Common myeloid progenitor, CD34-positive (primary cell): ENCODE measurements at regions not wholly inside any gene's neighbourhood (a gene's known extent, or its start where the extent isn't known, plus 50 kb on each side); places are given as distances from the start of the nearest gene placed in this dataset.

Source experiments
- CTCF ChIA-PET: fragments of 350-600 bp; sonication (Branson Sonifier 250); formaldehyde crosslinking; loops from one replicate; lab custom pipeline; 2021; ENCODE audit warnings: antibody characterized with exemption; lab: Charles Lee
- POLR2A ChIA-PET: fragments of 350-600 bp; sonication (Branson Sonifier 250); formaldehyde crosslinking; loops from one replicate; lab custom pipeline; 2021; ENCODE audit warnings: antibody characterized with exemption; lab: Charles Lee
- DNase-seq, 3 donors: peaks; one replicate each; pipeline versions ENCODE4 v3.0.0 to v3.0.0-alpha.2; 2013
- H3K27ac ChIP-seq, 2 experiments: 1 replicate in 1 of 2; 2 replicates in 1 of 2; pipeline ENCODE4 v1.7.0; 2013; ENCODE audit warnings: inconsistent platforms in 2 of 2, low read length in 2 of 2, mild to moderate bottlenecking in 2 of 2, low read depth in 1 of 2, moderate library complexity in 1 of 2; ENCODE audit not compliant: severe bottlenecking in 2 of 2, insufficient read depth in 1 of 2, poor library complexity in 1 of 2
- H3K27me3 ChIP-seq, 5 experiments: replicated peaks in 2 of 5; 1 replicate in 3 of 5; 2 replicates in 2 of 5; pipeline versions ENCODE4 v1.6.1 to v1.7.0; 2013; ENCODE audit warnings: low read length in 4 of 5, mild to moderate bottlenecking in 2 of 5, moderate library complexity in 2 of 5, inconsistent platforms in 1 of 5; ENCODE audit not compliant: insufficient read depth in 5 of 5, control insufficient read depth in 4 of 5
- H3K36me3 ChIP-seq, 4 experiments: 1 replicate in 2 of 4; 2 replicates in 2 of 4; pipeline versions ENCODE4 v1.6.1 to v1.7.0; 2013; ENCODE audit warnings: low read length in 3 of 4, control low read depth in 1 of 4, mild to moderate bottlenecking in 1 of 4; ENCODE audit not compliant: control insufficient read depth in 4 of 4, insufficient read depth in 4 of 4
- H3K4me1 ChIP-seq, 4 experiments: 1 replicate in 3 of 4; 2 replicates in 1 of 4; pipeline versions ENCODE4 v1.6.1 to v1.7.1; 2013; ENCODE audit warnings: low read length in 3 of 4, mild to moderate bottlenecking in 3 of 4, control low read depth in 1 of 4, inconsistent platforms in 1 of 4, moderate library complexity in 1 of 4; ENCODE audit not compliant: control insufficient read depth in 4 of 4, insufficient read depth in 4 of 4; ENCODE audit errors: control extremely low read depth in 1 of 4
- H3K4me3 ChIP-seq, 7 experiments: 1 replicate in 4 of 7; 2 replicates in 3 of 7; pipeline versions ENCODE4 v1.5.1 to v1.7.0; 2013; ENCODE audit warnings: mild to moderate bottlenecking in 7 of 7, low read length in 6 of 7, moderate library complexity in 6 of 7, inconsistent platforms in 2 of 7, low read depth in 2 of 7, control low read depth in 1 of 7; ENCODE audit not compliant: insufficient read depth in 4 of 7, control insufficient read depth in 1 of 7; ENCODE audit errors: extremely low read depth in 1 of 7
- H3K9me3 ChIP-seq, 5 experiments: 1 replicate in 4 of 5; 2 replicates in 1 of 5; pipeline versions ENCODE4 v1.6.1 to v1.7.1; 2013; ENCODE audit warnings: low read length in 4 of 5, mild to moderate bottlenecking in 2 of 5, inconsistent platforms in 1 of 5, low read depth in 1 of 5, moderate library complexity in 1 of 5; ENCODE audit not compliant: control insufficient read depth in 4 of 5, insufficient read depth in 2 of 5; ENCODE audit errors: control extremely low read depth in 1 of 5
- WGBS: methylation state at CpG from one replicate; pipeline ENCODE4 v1.1.5; 2013; ENCODE audit not compliant: insufficient coverage; 5-methylcytosine and 5-hydroxymethylcytosine counted together

- Histone ChIP-seq H3K4me3 (no peak overlapping the region), H3K27ac (no peak overlapping the region), H3K36me3 (no peaks in the 10 kb centered on the region), H3K4me1 (peaks cover 26 to 41% (median 32%) of the 10 kb centered on the region in 4 experiments), H3K9me3 (no peaks in the 10 kb centered on the region), H3K27me3 (no peaks in the 10 kb centered on the region)
- POLR2A ChIA-PET = no interaction called here
- no peak for DNase-seq
- 100% methylated on average over 3 of the region's 3 CpGs for WGBS
- CTCF ChIA-PET = interaction anchor here (1.6 to 1.7 kb wide), 2 partner anchors 14 to 199 kb away, joined by 3 to 6 read pairs; no protein-coding TSS in a partner anchor
Measured at GRCh38 chr13:50712456-50712855, 131.0 kb downstream of the DLEU7 start.

GRCh38 chr13:50712881-50713280 is 130.6 kb downstream of the DLEU7 start:
- Histone ChIP-seq H3K9me3 (no peaks in the 10 kb centered on the region), H3K4me3 (no peak overlapping the region), H3K27me3 (no peaks in the 10 kb centered on the region), H3K27ac (no peak overlapping the region), H3K36me3 (no peaks in the 10 kb centered on the region), H3K4me1 (peaks cover 22 to 37% (median 28%) of the 10 kb centered on the region in 4 experiments)
- 98% methylated on average over 6 of the region's 7 CpGs for WGBS
- no peak for DNase-seq
- ChIA-PET POLR2A (no interaction called here), CTCF (interaction anchor here (0.8 to 1.7 kb wide), 4 partner anchors 15 to 199 kb away, joined by 3 to 6 read pairs (median 3); no protein-coding TSS in a partner anchor)

- no peak overlapping the region for H3K27ac ChIP-seq
- no peaks in the 10 kb centered on the region for H3K9me3 ChIP-seq
- POLR2A ChIA-PET = interaction anchor here (1.0 kb wide), 1 partner anchor 85 kb away, joined by 3 read pairs; no protein-coding TSS in a partner anchor
- H3K27me3 ChIP-seq = no peaks in the 10 kb centered on the region
- CTCF ChIA-PET = interaction anchor here (0.8 to 1.7 kb wide), 6 partner anchors 16 to 198 kb away, joined by 3 to 6 read pairs (median 3); no protein-coding TSS in a partner anchor
- H3K4me3 ChIP-seq = peak overlapping the region in 3 of 7 experiments; percentile 27 to 59 (median 41)
- WGBS = 8% methylated on average over 10 of the region's 12 CpGs
- H3K36me3 ChIP-seq = no peaks in the 10 kb centered on the region
- peak; percentile 71 to 95 (median 92) for DNase-seq
- peaks cover 18 to 29% (median 22%) of the 10 kb centered on the region in 4 experiments for H3K4me1 ChIP-seq
Measured at GRCh38 chr13:50713523-50714248, 129.8 kb downstream of the DLEU7 start.

- H3K9me3 ChIP-seq = no peaks in the 10 kb centered on the region
- peaks cover 18 to 29% (median 21%) of the 10 kb centered on the region in 4 experiments for H3K4me1 ChIP-seq
- H3K36me3 ChIP-seq = no peaks in the 10 kb centered on the region
- CTCF ChIA-PET = interaction anchor here (0.6 to 1.2 kb wide), 3 partner anchors 23 to 475 kb away, joined by 3 to 4 read pairs (median 3); no protein-coding TSS in a partner anchor
- 98% methylated on average over 9 of the region's 12 CpGs for WGBS
- no peak overlapping the region for H3K4me3 ChIP-seq
- POLR2A ChIA-PET = interaction anchor here (0.6 kb wide), 1 partner anchor 416 kb away, joined by 3 read pairs; no protein-coding TSS in a partner anchor
- no peak overlapping the region for H3K27ac ChIP-seq
- no peaks in the 10 kb centered on the region for H3K27me3 ChIP-seq
- DNase-seq = no peak
Measured at GRCh38 chr13:50714891-50715290, 128.6 kb downstream of the DLEU7 start.

GRCh38 chr13:50715402-50716146 is 127.9 kb downstream of the DLEU7 start:
- peak in 1 of 3 donors; percentile 15 for DNase-seq
- Histone ChIP-seq H3K36me3 (no peaks in the 10 kb centered on the region), H3K9me3 (no peaks in the 10 kb centered on the region), H3K27ac (no peak overlapping the region), H3K4me3 (no peak overlapping the region), H3K27me3 (no peaks in the 10 kb centered on the region), H3K4me1 (peaks cover 18 to 29% (median 21%) of the 10 kb centered on the region in 4 experiments)
- WGBS = 96% methylated on average over 10 of the region's 14 CpGs
- ChIA-PET POLR2A (no interaction called here), CTCF (interaction anchor here (0.7 kb wide), 1 partner anchor 11 kb away, joined by 3 read pairs; no protein-coding TSS in a partner anchor)

- H3K36me3 ChIP-seq = no peaks in the 10 kb centered on the region
- peaks cover 0 to 1% (median 0%) of the 10 kb centered on the region in 4 experiments for H3K4me1 ChIP-seq
- CTCF ChIA-PET = no interaction called here
- no peak for DNase-seq
- POLR2A ChIA-PET = interaction anchor here (0.6 kb wide), 1 partner anchor 64 kb away, joined by 3 read pairs; no protein-coding TSS in a partner anchor
- 93% methylated on average over 6 of the region's 8 CpGs for WGBS
- H3K27me3 ChIP-seq = no peaks in the 10 kb centered on the region
- no peak overlapping the region for H3K27ac ChIP-seq
- H3K4me3 ChIP-seq = no peak overlapping the region
- no peaks in the 10 kb centered on the region for H3K9me3 ChIP-seq
Measured at GRCh38 chr13:50720861-50721671, 122.4 kb downstream of the DLEU7 start.
